Stomach (tissue), 8 donors: ENCODE measurements at regions not wholly inside any gene's neighbourhood (a gene's known extent, or its start where the extent isn't known, plus 50 kb on each side); places are given as distances from the start of the nearest gene placed in this dataset.

Source experiments
- DNase-seq, 2 donors: peaks; one replicate each; pipeline versions ENCODE4 v3.0.0 to v3.0.0-alpha.2; 2013 to 2019
- H3K27ac ChIP-seq, 5 donors: fragments of 200-600 bp in 4 of 5; sonication (generic) in 4 of 5; one replicate each; pipeline ENCODE4 v1.5.1; 2013 to 2019; ENCODE audit warnings: mild to moderate bottlenecking in 1 of 5, moderate library complexity in 1 of 5
- H3K27me3 ChIP-seq, 3 donors: fragments of 200-600 bp; sonication (generic); one replicate each; pipeline ENCODE4 v1.5.1; 2017 to 2019; ENCODE audit warnings: mixed run types in 1 of 3
- H3K36me3 ChIP-seq, 4 donors: fragments of 200-600 bp; sonication (generic); 1 replicate in 3 of 4; 2 replicates in 1 of 4; pipeline ENCODE4 v1.5.1; 2016 to 2019
- H3K4me1 ChIP-seq, 4 donors: fragments of 200-600 bp; sonication (generic); one replicate each; pipeline ENCODE4 v1.5.1; 2016 to 2019
- H3K4me3 ChIP-seq, 4 donors: fragments of 200-600 bp; sonication (generic) in 3 of 4; one replicate each; pipeline ENCODE4 v1.5.1; 2016 to 2019; ENCODE audit warnings: mild to moderate bottlenecking in 1 of 4
- H3K9me3 ChIP-seq, 4 donors: fragments of 200-600 bp; sonication (generic); one replicate each; pipeline ENCODE4 v1.5.1; 2016 to 2019
- EP300 ChIP-seq: sonication (generic); formaldehyde crosslinking; IDR thresholded peaks from one replicate; pipeline ENCODE4 v1.6.1; 2017; ENCODE audit warnings: antibody characterized with exemption
- POLR2A ChIP-seq, 4 donors: fragments of 450-650 bp; IDR thresholded peaks; one replicate each; pipeline ENCODE4 v1.6.1; 2016; ENCODE audit warnings: antibody characterized with exemption in 4 of 4, control low read depth in 2 of 4, mild to moderate bottlenecking in 1 of 4, moderate library complexity in 1 of 4
- POLR2AphosphoS5 ChIP-seq, 3 donors: sonication (generic); formaldehyde crosslinking; IDR thresholded peaks; one replicate each; pipeline ENCODE4 v1.6.1; 2016; ENCODE audit warnings: antibody characterized with exemption in 3 of 3
- WGBS, 5 donors: extraction: QIAGEN DNeasy Blood & Tissue Kit in 3 of 5; methylation state at CpG; one replicate each; pipeline versions ENCODE4 v1.1.5 to v1.1.7; 2013 to 2018; 5-methylcytosine and 5-hydroxymethylcytosine counted together
- intact Hi-C: fragments of 100-400 bp; cut with DNase I; formaldehyde crosslinking; loops from one replicate; pipeline ENCODE4 v1.15.1; 2023; ENCODE audit warnings: low total_unique reads
- TF ChIP-seq, protein P1 (sequence below), 7 experiments: fragments of 450-650 bp in 4 of 7; fragments of 200-600 bp in 3 of 7; sonication (generic) in 3 of 7; IDR thresholded peaks; one replicate each; pipeline ENCODE4 v1.5.1; 2016 to 2019; ENCODE audit warnings: antibody characterized with exemption in 7 of 7, control low read depth in 2 of 7, mild to moderate bottlenecking in 1 of 7
- donor health status: healthy with polysubstance abuse.
- donor health status: Bipolar disorder and iron deficiency.
- donor health status: healthy.

DNA sequence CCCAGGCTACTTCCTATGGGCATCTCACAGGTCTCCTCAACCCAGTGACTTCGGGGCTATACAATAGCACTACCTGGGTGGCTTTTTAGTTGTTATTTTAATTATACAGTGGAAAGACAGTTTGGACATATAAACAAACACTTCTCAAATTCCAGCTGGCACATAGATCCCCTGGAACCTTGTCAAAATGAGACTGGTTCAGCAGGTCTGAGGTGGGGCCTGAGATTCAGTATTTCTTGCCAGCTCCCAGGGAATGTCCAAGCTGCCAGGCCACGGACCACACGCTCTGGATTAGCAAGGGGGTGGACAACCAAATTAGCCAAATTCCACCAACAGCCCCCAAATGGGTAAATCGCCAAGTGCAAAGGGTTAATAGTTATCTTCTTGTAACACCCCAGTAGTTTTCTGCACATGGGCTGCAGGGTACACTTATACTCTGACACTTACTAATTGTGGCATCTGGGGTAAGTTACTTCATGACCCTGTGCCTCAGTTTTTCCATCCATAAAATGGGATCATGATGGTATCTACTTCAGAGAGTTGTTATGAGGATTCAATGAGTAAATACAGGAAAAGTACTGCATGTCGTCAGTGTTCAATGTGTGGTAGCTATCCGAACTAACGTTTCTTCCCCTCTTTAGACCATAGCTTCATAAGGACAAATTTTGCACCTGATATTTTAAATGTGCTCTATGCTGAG lies 789.4 kb upstream of the TBX3 start:
- intact Hi-C loops: no loop called here

DNA sequence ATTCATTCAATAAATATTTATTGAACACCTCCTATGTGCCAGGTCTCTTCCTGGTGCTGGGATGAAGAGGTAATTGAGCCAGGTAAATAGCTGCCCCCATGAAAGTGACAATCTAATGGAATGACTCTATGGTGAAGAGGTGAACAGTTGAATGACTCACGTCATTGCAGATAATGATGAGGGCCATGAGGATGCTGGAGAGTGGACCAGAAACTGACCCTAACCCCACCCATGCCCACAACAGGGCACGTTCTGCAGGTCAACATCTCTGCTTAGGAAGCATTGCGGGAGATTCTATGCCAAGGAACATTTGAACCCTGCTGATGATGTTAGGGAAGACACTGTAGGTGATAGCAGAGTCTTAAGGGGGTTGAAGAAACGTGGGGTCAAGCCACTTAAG lies 788.9 kb upstream of the TBX3 start:
- DNase-seq: no peak
- Histone ChIP-seq H3K4me1 (peaks cover 0 to 16% (median 8%) of the 10 kb centered on the region in 4 donors), H3K4me3 (no peak overlapping the region), H3K27ac (no peak overlapping the region), H3K27me3 (no peaks in the 10 kb centered on the region), H3K9me3 (no peaks in the 10 kb centered on the region), H3K36me3 (no peaks in the 10 kb centered on the region)
- TF ChIP-seq, protein P1, sequence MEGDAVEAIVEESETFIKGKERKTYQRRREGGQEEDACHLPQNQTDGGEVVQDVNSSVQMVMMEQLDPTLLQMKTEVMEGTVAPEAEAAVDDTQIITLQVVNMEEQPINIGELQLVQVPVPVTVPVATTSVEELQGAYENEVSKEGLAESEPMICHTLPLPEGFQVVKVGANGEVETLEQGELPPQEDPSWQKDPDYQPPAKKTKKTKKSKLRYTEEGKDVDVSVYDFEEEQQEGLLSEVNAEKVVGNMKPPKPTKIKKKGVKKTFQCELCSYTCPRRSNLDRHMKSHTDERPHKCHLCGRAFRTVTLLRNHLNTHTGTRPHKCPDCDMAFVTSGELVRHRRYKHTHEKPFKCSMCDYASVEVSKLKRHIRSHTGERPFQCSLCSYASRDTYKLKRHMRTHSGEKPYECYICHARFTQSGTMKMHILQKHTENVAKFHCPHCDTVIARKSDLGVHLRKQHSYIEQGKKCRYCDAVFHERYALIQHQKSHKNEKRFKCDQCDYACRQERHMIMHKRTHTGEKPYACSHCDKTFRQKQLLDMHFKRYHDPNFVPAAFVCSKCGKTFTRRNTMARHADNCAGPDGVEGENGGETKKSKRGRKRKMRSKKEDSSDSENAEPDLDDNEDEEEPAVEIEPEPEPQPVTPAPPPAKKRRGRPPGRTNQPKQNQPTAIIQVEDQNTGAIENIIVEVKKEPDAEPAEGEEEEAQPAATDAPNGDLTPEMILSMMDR (IDR thresholded peaks at IDR 0.05): no peak
- TF ChIP-seq EP300 (no peak), POLR2AphosphoS5 (IDR thresholded peaks at IDR 0.05) (no peak), POLR2A (IDR thresholded peaks at IDR 0.05) (no peak)
- intact Hi-C loops: no loop called here
- WGBS, 5 donors: 61 to 78% (median 73%) methylated on average over 4 of the region's 4 CpGs

More for the DNA sequence above, 789.4 kb upstream of the TBX3 start:
- Histone ChIP-seq H3K27ac (no peak overlapping the region), H3K4me1 (peaks cover 0 to 16% (median 8%) of the 10 kb centered on the region in 4 donors), H3K36me3 (no peaks in the 10 kb centered on the region), H3K9me3 (no peaks in the 10 kb centered on the region), H3K4me3 (no peak overlapping the region), H3K27me3 (no peaks in the 10 kb centered on the region)
- DNase-seq: peak in 1 of 2 donors; percentile 47
- TF ChIP-seq EP300 (no peak), POLR2AphosphoS5 (IDR thresholded peaks at IDR 0.05) (no peak), POLR2A (IDR thresholded peaks at IDR 0.05) (no peak)
- TF ChIP-seq, protein P1 (IDR thresholded peaks at IDR 0.05): no peak
- WGBS, 5 donors: 53 to 69% (median 62%) methylated on average over 7 of the region's 7 CpGs

DNA sequence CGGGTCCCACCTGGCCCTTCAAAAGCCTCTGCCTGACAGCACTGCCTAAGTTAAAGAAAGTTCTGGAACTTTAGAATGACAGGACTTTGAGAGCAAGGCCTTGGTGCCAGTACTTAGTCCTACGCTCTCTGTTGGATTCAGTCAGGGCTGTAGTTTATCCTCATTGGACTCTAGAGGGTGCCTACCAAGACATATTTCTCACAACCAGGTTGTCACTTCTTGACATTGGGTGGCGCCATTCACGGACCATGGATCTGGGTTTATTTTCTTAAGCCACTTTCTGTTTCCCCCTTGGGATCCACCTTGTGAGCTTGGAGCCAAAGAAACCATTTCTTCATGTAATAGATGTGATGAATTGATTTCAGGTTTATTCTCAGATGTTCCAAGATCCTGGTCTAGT lies 787.0 kb upstream of the TBX3 start:
- H3K4me1 ChIP-seq: peaks cover 0 to 16% (median 8%) of the 10 kb centered on the region in 4 donors
- intact Hi-C loops: no loop called here
- H3K27ac ChIP-seq: no peak overlapping the region
- no peaks in the 10 kb centered on the region for H3K9me3 ChIP-seq
- no peak overlapping the region for H3K4me3 ChIP-seq
- TF ChIP-seq, protein P1 (IDR thresholded peaks at IDR 0.05): no peak
- TF ChIP-seq POLR2A (IDR thresholded peaks at IDR 0.05) (no peak), POLR2AphosphoS5 (IDR thresholded peaks at IDR 0.05) (no peak), EP300 (no peak)
- H3K36me3 ChIP-seq: no peaks in the 10 kb centered on the region
- H3K27me3 ChIP-seq: no peaks in the 10 kb centered on the region
- WGBS, 5 donors: 68 to 77% (median 74%) methylated on average over 4 of the region's 4 CpGs
- DNase-seq: no peak

DNA sequence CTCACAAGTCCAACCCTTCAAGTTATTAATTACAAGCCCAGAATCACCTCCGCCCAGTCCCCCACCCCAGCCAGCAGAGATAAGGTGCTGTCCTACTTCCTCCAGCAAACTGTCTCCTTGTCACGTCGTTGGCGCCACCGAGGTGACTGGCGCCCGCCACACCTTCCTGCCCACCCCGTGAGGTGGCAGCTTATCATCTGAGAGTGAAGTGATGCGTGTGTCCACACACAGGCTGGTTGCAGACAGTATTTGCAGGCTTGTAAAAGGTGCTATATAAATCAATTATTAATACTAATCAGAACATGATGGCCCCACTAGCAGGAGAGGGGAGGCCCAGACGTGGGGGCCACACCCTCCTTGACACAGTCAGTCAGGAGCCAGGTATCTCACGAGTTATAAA lies 786.6 kb upstream of the TBX3 start:
- no peaks in the 10 kb centered on the region for H3K9me3 ChIP-seq
- DNase-seq: no peak
- TF ChIP-seq, protein P1 (IDR thresholded peaks at IDR 0.05): no peak
- TF ChIP-seq POLR2AphosphoS5 (IDR thresholded peaks at IDR 0.05): no peak
- TF ChIP-seq POLR2A (IDR thresholded peaks at IDR 0.05): no peak
- TF ChIP-seq EP300: no peak

More for the DNA sequence above, 786.6 kb upstream of the TBX3 start:
- no peaks in the 10 kb centered on the region for H3K36me3 ChIP-seq
- intact Hi-C loops: no loop called here
- no peaks in the 10 kb centered on the region for H3K27me3 ChIP-seq
- WGBS, 5 donors: 46 to 75% (median 57%) methylated on average over 11 of the region's 11 CpGs
- no peak overlapping the region for H3K4me3 ChIP-seq
- no peak overlapping the region for H3K27ac ChIP-seq
- peaks cover 0 to 16% (median 8%) of the 10 kb centered on the region in 4 donors for H3K4me1 ChIP-seq
